Activated CD8-positive, alpha-beta memory T cell treated with anti-CD3 and anti-CD28 coated beads, Interleukin-2, amount 10 ng/mL, durations not matched to agents 7 days and 5 days (primary cell): ENCODE measurements at regions not wholly inside any gene's neighbourhood (a gene's known extent, or its start where the extent isn't known, plus 50 kb on each side); places are given as distances from the start of the nearest gene placed in this dataset.

Experiments used
- ATAC-seq: fragments of 150-1000 bp; cut with Tn5 transposase; one replicate; pipeline ENCODE4 v1.10.0; 2021; ENCODE audit warnings: moderate library complexity
- CTCF ChIA-PET: fragments of 350-600 bp; sonication (Branson Sonifier 250); formaldehyde crosslinking; loops from one replicate; lab custom pipeline; 2021; ENCODE audit warnings: antibody characterized with exemption; lab: Charles Lee
- DNase-seq: peaks from one replicate; pipeline ENCODE4 v3.0.0-alpha.2; 2020
- H3K27ac Mint-ChIP-seq: one replicate; pipeline ENCODE4 v1.8.0; 2021; ENCODE audit warnings: mild to moderate bottlenecking, mixed read lengths
- H3K27me3 Mint-ChIP-seq: one replicate; pipeline ENCODE4 v1.8.0; 2021; ENCODE audit warnings: mixed read lengths
- H3K36me3 Mint-ChIP-seq: one replicate; pipeline ENCODE4 v1.8.0; 2021; ENCODE audit warnings: mild to moderate bottlenecking, mixed read lengths
- H3K4me1 Mint-ChIP-seq: one replicate; pipeline ENCODE4 v1.8.0; 2021; ENCODE audit warnings: mixed read lengths
- H3K4me3 Mint-ChIP-seq: one replicate; pipeline ENCODE4 v1.8.0; 2021; ENCODE audit warnings: mild to moderate bottlenecking, moderate library complexity, mixed read lengths
- H3K9me3 Mint-ChIP-seq: one replicate; pipeline ENCODE4 v1.8.0; 2022; ENCODE audit warnings: low read depth, mixed read lengths

DNA sequence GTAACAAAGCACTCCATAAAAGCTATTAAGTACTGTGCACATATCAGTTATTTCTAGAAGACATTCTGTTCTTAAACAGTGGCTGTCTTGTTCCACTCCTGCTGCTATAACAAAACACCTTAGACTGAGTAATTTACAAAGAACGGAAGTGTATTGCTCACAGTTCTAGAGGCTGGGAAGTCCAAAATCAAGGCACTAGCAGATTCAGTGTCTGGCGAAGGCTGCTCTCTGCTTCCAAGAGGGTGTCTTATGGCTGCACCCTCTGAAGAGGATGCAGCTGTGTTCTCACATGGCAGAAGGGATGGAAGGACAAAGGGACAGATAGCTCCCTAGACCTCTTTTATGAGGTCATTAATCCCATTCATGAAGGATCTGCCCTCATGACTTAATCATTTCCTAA, 424.2 kb upstream of the ZMIZ1 start:
- Mint-ChIP-seq H3K27me3 (peaks cover 4% of the 10 kb centered on the region), H3K9me3 (no peaks in the 10 kb centered on the region), H3K36me3 (no peaks in the 10 kb centered on the region), H3K4me1 (no peaks in the 10 kb centered on the region), H3K4me3 (no peak overlapping the region), H3K27ac (no peak overlapping the region)
- ATAC-seq, result no peak
- CTCF ChIA-PET, result no interaction called here
- DNase-seq, result no peak

DNA sequence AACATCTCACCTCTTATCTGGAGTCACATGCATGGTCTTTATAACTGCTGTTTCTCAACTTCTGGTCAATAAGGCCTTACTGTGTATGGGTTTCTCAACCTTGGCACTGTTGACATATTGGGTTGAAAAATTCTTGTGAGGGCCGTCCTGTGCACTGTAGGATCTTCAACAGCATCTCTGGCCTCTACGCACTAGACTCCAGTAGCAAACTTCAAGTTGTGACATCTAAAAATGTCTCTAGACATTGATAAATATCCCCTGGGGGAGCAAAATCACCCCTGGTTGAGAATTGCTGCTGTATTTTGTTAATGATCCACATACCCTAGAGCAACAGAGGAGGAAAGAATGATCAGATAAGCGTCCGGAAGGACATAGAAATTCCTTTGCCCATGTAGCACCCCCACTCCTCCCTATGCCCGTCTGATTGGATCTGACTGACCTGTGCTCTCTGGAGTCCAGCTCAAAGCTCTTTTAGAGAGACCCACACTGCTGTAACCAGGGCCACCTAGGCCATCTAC, 423.5 kb upstream of the ZMIZ1 start:
- H3K36me3 Mint-ChIP-seq, result no peaks in the 10 kb centered on the region
- no peaks in the 10 kb centered on the region for H3K4me1 Mint-ChIP-seq
- no peak overlapping the region for H3K27ac Mint-ChIP-seq
- H3K4me3 Mint-ChIP-seq, result no peak overlapping the region
- DNase-seq, result no peak
- H3K9me3 Mint-ChIP-seq, result no peaks in the 10 kb centered on the region
- no peak for ATAC-seq
- CTCF ChIA-PET, result no interaction called here
- H3K27me3 Mint-ChIP-seq, result peaks cover 10% of the 10 kb centered on the region

DNA sequence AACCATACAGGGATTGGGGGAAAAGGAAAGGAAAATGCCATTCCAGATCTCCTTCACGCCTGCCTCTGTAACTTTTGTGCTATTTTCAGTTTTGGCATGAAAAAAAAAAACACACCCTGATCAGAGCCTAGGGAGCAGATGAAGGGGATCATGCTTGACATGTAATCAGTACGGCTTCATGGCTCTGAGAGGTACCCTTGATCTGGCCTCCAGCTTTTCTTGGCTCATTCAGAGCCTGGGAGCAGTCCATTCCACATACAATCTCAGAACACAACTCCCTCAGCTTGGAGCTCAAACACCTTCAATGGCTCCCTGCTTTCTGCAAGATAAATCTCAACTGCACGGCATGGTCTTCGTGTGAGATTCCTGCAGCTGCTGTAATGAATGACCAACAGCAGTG, 422.8 kb upstream of the ZMIZ1 start:
- no peak overlapping the region for H3K4me3 Mint-ChIP-seq
- H3K27ac Mint-ChIP-seq, result no peak overlapping the region
- ATAC-seq, result no peak
- peaks cover 12% of the 10 kb centered on the region for H3K27me3 Mint-ChIP-seq
- H3K9me3 Mint-ChIP-seq, result no peaks in the 10 kb centered on the region
- CTCF ChIA-PET, result no interaction called here
- no peaks in the 10 kb centered on the region for H3K4me1 Mint-ChIP-seq
- no peaks in the 10 kb centered on the region for H3K36me3 Mint-ChIP-seq
- no peak for DNase-seq

DNA sequence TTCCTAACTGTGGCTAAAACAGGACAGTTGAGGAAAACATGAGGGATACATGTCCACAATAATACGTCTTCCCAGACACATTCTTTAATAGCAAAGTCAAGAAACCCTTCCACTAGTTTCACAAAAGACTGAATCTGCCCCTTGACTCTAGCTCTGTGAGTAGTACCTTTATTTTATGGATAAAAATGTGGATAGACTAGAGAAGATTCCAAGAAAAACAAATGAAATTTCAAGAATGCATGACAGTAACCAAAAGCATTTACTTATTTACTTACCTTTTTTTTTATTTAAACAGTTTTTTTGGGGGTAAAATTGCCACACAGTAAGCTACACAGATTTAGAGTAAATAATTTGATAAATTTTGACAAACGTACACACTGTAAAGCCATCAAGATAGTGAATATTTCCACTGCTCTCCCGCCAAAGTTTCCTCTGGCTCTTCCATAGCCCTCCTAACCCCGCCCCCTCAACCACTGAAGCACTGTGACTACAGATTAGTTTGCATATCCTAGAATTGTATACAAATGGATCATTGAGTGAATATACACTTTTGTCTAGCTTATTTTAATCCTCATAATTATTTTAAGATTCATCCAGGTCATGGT, 420.4 kb upstream of the ZMIZ1 start:
- no peaks in the 10 kb centered on the region for H3K36me3 Mint-ChIP-seq

DNA sequence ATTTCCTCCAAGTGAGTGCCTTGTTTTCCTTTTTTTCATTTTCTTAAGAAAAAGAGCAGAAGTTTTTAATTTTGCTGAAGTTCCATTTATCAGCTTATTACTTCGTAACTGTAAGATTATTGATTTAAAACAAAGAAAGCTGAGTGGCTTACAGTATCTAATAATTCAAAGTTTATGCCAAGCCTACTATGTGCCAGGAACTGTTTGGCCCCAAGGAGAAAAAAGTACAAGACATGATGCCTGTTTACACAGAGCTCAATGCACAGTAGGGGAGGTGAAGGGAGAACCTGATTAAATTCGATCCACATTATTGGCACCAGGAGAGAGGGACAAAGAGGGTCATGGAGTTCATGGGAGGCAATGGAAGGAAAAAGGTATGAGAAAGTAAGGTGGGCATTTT, 419.3 kb upstream of the ZMIZ1 start:
- Mint-ChIP-seq H3K36me3 (no peaks in the 10 kb centered on the region), H3K4me3 (no peak overlapping the region), H3K27ac (no peak overlapping the region), H3K4me1 (no peaks in the 10 kb centered on the region), H3K27me3 (peaks cover 32% of the 10 kb centered on the region), H3K9me3 (no peaks in the 10 kb centered on the region)
- CTCF ChIA-PET, result interaction anchor here (0.5 to 1.0 kb wide), 2 partner anchors 422 to 930 kb away, joined by 3 to 4 read pairs; no protein-coding TSS in a partner anchor
- ATAC-seq (no peak), DNase-seq (no peak)

More for the DNA sequence above, 420.4 kb upstream of the ZMIZ1 start:
- DNase-seq (no peak), ATAC-seq (no peak)
- Mint-ChIP-seq H3K27ac (no peak overlapping the region), H3K9me3 (no peaks in the 10 kb centered on the region), H3K4me1 (no peaks in the 10 kb centered on the region), H3K4me3 (no peak overlapping the region), H3K27me3 (peaks cover 27% of the 10 kb centered on the region)
- CTCF ChIA-PET, result interaction anchor here (1.0 kb wide), 1 partner anchor 423 kb away, joined by 4 read pairs; no protein-coding TSS in a partner anchor

DNA sequence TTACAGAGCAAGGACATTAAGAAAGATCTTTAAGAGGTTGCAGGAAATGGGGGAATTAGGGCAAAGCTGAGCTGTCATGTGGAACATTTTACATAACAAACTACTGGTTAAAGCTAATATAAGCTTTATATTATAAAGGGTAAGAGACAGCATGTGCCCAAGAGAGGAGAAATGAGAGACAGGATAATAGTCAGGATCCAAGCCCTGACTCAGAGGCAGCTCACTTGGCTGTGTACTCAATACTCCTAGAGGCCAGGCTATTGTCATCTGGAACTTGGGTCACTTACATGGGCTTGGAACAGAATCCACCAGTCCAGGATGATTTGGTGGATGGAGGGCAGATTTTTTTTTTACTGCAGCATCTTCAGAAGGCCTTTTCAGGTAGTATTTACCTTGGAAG, 418.6 kb upstream of the ZMIZ1 start:
- H3K9me3 Mint-ChIP-seq, result no peaks in the 10 kb centered on the region
- CTCF ChIA-PET, result interaction anchor here (0.5 kb wide), 1 partner anchor 930 kb away, joined by 3 read pairs; no protein-coding TSS in a partner anchor
- H3K4me1 Mint-ChIP-seq, result no peaks in the 10 kb centered on the region
- H3K27ac Mint-ChIP-seq, result no peak overlapping the region
- H3K4me3 Mint-ChIP-seq, result no peak overlapping the region
- no peaks in the 10 kb centered on the region for H3K36me3 Mint-ChIP-seq
- ATAC-seq (no peak), DNase-seq (no peak)
- peaks cover 35% of the 10 kb centered on the region for H3K27me3 Mint-ChIP-seq

DNA sequence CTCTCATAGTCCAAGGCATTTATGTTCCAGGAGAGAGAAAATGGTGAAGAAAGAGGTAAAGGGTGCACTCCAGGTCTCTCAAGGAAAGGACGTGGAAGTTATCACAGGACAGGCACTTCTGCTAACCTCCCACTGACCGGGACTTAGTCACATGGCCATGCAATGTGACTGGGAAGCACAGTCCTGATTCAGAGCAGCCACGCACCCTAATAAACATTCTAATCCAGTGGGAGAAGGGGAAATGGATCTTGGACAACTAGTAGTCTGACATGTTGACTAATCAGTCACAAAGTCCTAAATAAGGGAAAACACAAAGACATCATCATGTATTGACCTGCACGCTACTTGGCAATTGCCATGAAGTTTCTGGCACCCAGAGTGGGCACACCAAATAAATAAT, 417.5 kb upstream of the ZMIZ1 start:
- no peak for ATAC-seq
- H3K4me3 Mint-ChIP-seq, result no peak overlapping the region
- H3K36me3 Mint-ChIP-seq, result no peaks in the 10 kb centered on the region
- no peak overlapping the region for H3K27ac Mint-ChIP-seq
- no peaks in the 10 kb centered on the region for H3K4me1 Mint-ChIP-seq
- CTCF ChIA-PET, result interaction anchor here (1.1 kb wide), 1 partner anchor 11 kb away, joined by 3 read pairs; no protein-coding TSS in a partner anchor
- no peaks in the 10 kb centered on the region for H3K9me3 Mint-ChIP-seq
- DNase-seq, result no peak
- H3K27me3 Mint-ChIP-seq, result peaks cover 35% of the 10 kb centered on the region

DNA sequence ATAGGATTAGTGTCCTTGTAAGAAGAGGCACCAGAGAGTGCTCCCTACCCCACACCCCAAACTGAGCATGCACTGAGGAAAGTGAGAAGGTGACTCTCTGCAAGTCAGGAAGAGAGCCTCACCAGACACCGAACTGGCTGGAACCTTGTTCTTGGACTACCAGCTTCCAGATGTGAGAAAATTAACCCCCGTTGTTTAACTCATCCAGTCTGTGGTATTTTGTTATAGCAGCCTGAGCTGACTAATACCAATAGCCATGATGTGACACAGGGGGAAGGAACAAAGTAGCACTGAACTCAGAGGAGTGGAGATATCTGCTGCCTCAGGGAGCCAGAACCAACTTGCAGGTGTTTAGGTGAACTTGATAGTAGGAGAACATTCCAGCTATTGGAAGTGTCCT, 415.2 kb upstream of the ZMIZ1 start:
- Mint-ChIP-seq H3K4me3 (no peak overlapping the region), H3K4me1 (no peaks in the 10 kb centered on the region), H3K27ac (no peak overlapping the region), H3K27me3 (peaks cover 37% of the 10 kb centered on the region), H3K9me3 (no peaks in the 10 kb centered on the region), H3K36me3 (no peaks in the 10 kb centered on the region)
- DNase-seq, result no peak
- ATAC-seq, result no peak
- CTCF ChIA-PET, result interaction anchor here (0.9 kb wide), 1 partner anchor 624 kb away, joined by 3 read pairs; no protein-coding TSS in a partner anchor

DNA sequence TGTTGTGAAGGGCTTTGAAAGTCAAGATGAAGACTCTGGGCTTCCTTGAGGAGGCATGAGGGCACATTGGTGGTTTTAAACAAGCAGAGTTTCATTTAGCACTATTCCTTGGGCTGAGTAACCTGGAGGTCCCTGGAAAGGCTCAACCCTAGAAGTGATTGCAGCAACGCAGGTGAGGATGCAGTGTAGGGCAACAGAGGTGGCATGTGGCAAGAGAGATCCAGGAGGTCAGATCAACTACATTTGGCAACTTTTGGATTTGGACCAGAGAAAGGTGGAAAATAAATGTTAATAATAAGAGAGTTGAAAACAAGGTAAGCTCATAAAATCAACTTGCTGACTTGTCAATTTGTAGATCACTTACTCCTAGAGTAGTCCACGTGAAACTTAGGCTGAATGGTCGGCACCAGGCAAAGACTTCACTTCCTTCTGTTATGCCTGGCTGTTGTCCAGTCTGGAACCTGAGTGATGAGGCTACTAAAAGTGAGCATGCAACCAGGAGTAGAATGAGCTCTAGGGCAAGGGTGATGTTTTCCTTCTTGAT, 414.6 kb upstream of the ZMIZ1 start:
- Mint-ChIP-seq H3K4me1 (no peaks in the 10 kb centered on the region), H3K36me3 (no peaks in the 10 kb centered on the region), H3K27ac (no peak overlapping the region), H3K9me3 (no peaks in the 10 kb centered on the region), H3K4me3 (no peak overlapping the region), H3K27me3 (peaks cover 38% of the 10 kb centered on the region)
- DNase-seq (no peak), ATAC-seq (no peak)
- CTCF ChIA-PET, result interaction anchor here (0.9 kb wide), 1 partner anchor 624 kb away, joined by 3 read pairs; no protein-coding TSS in a partner anchor

DNA sequence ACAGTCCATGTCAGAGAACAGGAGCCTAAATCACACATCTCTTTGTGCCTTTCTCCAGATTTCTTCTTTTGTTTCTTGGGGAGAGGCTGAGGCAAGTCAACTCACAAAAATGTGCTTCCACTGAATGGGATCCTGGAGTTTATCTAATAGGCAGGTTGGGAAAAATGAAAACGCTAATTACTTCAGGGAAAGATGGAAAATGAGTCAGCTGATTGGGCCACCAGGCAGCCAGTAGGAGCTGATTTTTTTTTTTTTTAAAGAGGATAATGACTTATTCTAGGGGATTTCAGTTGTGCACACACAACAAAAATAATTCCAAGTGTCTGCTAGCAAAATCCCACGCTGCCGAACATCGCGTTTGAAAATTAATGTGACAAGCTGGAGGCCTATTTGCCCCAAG, 412.8 kb upstream of the ZMIZ1 start:
- Mint-ChIP-seq H3K4me1 (no peaks in the 10 kb centered on the region), H3K4me3 (no peak overlapping the region), H3K27me3 (peaks cover 28% of the 10 kb centered on the region), H3K9me3 (no peaks in the 10 kb centered on the region), H3K27ac (no peak overlapping the region), H3K36me3 (no peaks in the 10 kb centered on the region)
- ATAC-seq, result no peak
- CTCF ChIA-PET, result interaction anchor here (0.7 kb wide), 1 partner anchor 840 kb away, joined by 3 read pairs; no protein-coding TSS in a partner anchor
- DNase-seq, result no peak

DNA sequence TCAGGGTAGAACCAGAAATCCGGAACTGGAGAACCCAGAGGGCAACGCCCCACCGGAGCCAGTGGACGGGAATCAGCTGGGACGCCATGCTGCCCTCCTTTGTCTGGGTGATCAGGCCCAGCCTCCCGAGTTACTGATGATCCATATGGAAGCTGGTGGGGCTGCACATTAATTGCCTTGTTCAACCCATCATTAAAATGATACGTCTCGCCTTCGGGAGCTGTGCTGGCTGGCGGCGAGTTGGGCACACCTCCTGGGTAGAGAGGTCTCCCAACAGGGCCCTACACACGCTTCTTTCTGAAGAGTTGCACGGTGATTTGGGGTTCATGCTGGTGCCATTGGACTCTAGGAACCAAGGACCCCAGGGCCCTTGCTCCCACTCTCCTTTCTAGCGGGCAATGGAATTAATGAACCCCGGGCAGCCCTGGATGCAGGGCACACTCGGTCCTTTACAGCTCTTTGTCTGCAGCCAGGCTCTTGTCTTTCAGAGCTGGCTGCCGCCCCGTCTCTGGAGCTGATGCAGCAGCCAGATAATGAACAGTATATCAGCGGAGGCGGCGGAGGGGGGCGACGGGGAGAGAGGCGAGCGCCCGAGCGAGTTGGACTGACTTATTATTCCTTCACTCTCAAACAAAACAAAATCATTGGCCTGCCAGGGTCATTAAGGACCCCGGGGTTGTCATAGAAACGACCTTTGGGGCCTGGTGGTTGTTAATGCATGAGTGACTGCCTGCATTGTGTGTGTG, 412.2 kb upstream of the ZMIZ1 start:
- H3K9me3 Mint-ChIP-seq, result no peaks in the 10 kb centered on the region
- peaks cover 28% of the 10 kb centered on the region for H3K27me3 Mint-ChIP-seq
- CTCF ChIA-PET, result interaction anchor here (0.7 to 2.5 kb wide), 3 partner anchors 82 to 840 kb away, joined by 3 to 7 read pairs (median 3); no protein-coding TSS in a partner anchor
- H3K4me1 Mint-ChIP-seq, result no peaks in the 10 kb centered on the region
- H3K27ac Mint-ChIP-seq, result no peak overlapping the region
- no peak for DNase-seq
- no peak overlapping the region for H3K4me3 Mint-ChIP-seq
- no peak for ATAC-seq
- H3K36me3 Mint-ChIP-seq, result no peaks in the 10 kb centered on the region

DNA sequence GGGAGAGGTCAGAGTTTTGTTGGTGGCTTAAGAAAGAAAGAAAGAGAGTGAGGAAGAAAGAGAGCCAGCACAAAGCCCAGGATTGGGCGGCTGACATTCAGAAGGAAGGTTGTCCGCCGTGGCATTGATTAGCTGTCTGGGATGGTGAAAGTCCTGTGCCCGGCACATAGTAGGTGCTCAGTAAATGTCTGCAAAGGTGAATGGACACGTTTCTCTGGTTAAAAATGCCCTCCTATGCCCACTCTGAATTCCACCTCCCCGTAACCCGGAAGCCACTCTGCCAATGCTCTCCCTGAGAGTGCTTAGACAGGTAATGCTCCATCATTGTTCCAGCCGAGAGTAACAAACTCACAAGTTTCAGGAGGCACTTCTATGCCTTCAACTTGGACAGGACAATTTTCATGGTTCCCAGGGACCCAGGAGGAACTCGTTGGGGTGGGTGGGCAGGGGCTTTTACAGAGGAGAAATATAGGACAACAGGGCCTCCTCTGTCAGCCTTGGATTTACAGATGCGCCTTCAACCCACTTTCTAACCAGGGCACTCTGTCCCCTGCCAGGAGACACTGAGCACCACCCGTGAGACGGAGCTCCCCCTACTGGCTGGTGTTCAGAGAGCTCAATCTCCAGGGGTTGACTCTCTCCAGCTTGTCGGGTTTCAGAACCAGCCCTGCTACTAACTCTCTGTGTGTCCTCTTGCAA, 411.5 kb upstream of the ZMIZ1 start:
- Mint-ChIP-seq H3K4me1 (no peaks in the 10 kb centered on the region), H3K36me3 (no peaks in the 10 kb centered on the region), H3K27me3 (peaks cover 27% of the 10 kb centered on the region), H3K27ac (no peak overlapping the region), H3K4me3 (no peak overlapping the region), H3K9me3 (no peaks in the 10 kb centered on the region)
- DNase-seq (peak; percentile 77), ATAC-seq (peak; percentile 73)
- CTCF ChIA-PET, result interaction anchor here (0.7 to 2.5 kb wide), 10 partner anchors 16 to 611 kb away, joined by 3 to 7 read pairs (median 3); no protein-coding TSS in a partner anchor

DNA sequence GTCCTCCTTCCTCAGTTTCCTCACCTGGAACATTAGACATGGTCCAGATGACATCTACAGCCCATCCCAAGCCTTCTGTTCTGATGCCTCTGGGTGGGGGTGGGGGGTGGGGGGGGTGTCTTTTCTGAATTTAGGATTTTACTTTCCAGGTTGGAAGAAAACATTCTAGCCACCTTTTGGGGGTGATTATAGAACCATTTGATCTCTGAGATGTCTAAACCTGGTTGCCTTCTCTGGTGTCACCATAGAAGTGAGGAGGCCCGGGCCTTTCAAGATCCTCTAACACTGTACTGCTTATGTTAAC, 411.0 kb upstream of the ZMIZ1 start:
- no peak overlapping the region for H3K27ac Mint-ChIP-seq
- no peaks in the 10 kb centered on the region for H3K9me3 Mint-ChIP-seq
- H3K4me1 Mint-ChIP-seq, result no peaks in the 10 kb centered on the region
- DNase-seq, result no peak
- CTCF ChIA-PET, result interaction anchor here (0.7 to 2.5 kb wide), 10 partner anchors 17 to 612 kb away, joined by 3 to 7 read pairs (median 3); no protein-coding TSS in a partner anchor
- H3K27me3 Mint-ChIP-seq, result peaks cover 25% of the 10 kb centered on the region
- no peaks in the 10 kb centered on the region for H3K36me3 Mint-ChIP-seq
- no peak overlapping the region for H3K4me3 Mint-ChIP-seq
- ATAC-seq, result no peak
